HFFc6 (cell line): ENCODE measurements at regions not wholly inside any gene's neighbourhood (a gene's known extent, or its start where the extent isn't known, plus 50 kb on each side); places are given as distances from the start of the nearest gene placed in this dataset.

Source experiments
- DNase-seq: peaks from one replicate; pipeline ENCODE4 v3.0.0-alpha.2; 2018
- H3K27ac Mint-ChIP-seq: 2 replicates; pipeline ENCODE4 v1.8.0; 2020; ENCODE audit warnings: mild to moderate bottlenecking, mixed read lengths
- H3K27me3 Mint-ChIP-seq: 2 replicates; pipeline ENCODE4 v1.8.0; 2021; ENCODE audit warnings: mild to moderate bottlenecking, moderate library complexity, mixed read lengths; ENCODE audit not compliant: insufficient read depth
- H3K36me3 Mint-ChIP-seq: 2 replicates; pipeline ENCODE4 v1.8.0; 2021; ENCODE audit warnings: low read depth, mixed read lengths
- H3K4me1 Mint-ChIP-seq: 2 replicates; pipeline ENCODE4 v1.8.0; 2020; ENCODE audit warnings: low read depth, mixed read lengths
- H3K4me3 Mint-ChIP-seq: 2 replicates; pipeline ENCODE4 v1.8.0; 2020; ENCODE audit warnings: mild to moderate bottlenecking, moderate library complexity, mixed read lengths
- H3K9me3 Mint-ChIP-seq: 2 replicates; pipeline ENCODE4 v1.8.0; 2020; ENCODE audit warnings: mild to moderate bottlenecking, mixed read lengths
- TF ChIP-seq, protein P1 (sequence below): fragments of 200-600 bp; sonication (generic); IDR thresholded peaks from 2 replicates; pipeline ENCODE4 v1.5.0; 2021; ENCODE audit warnings: antibody characterized with exemption, mild to moderate bottlenecking

DNA sequence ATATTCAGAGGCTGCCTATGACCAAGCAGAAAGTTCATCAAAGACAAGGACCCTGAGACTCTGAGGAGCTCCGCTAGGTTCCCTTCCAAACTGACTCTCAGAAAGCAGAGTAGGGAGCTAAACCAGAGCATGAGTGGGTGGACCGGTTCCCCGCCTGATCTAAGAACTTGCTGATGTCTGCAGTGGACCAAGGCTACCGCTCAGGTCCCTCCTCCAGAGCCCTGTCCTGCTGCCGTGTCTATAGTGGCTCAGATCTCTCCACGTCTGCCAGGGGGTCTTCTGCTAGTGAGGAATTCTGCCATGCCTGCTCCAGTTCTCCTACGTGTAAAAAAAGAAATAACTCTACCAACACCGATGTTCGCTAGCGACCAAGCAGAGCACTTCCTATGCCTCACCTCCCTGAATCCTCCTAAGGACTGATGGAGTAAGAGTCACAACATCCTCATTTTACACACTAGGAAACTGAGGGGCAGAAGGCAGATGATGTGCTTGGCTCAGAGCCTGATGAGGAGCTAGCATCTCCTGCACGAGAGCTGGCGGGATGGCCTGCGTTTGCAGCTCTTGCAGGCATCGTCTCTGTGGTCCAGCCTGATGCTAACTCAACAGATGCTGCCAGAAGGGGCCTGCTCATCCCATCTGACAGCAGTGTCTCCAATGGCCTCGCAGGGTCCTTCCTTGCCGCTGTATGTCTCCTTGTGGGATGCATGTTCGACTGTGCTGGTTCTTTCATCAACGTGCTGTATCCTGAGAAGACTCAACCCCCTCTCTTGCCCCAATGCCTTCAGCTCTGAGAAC is 265.5 kb downstream of the C16orf95 start:
- H3K27ac Mint-ChIP-seq, result no peak overlapping the region
- no peaks in the 10 kb centered on the region for H3K36me3 Mint-ChIP-seq
- DNase-seq, result no peak
- H3K27me3 Mint-ChIP-seq, result peaks cover 50% of the 10 kb centered on the region
- H3K4me1 Mint-ChIP-seq, result peaks cover 12% of the 10 kb centered on the region
- H3K9me3 Mint-ChIP-seq, result no peaks in the 10 kb centered on the region
- no peak overlapping the region for H3K4me3 Mint-ChIP-seq
- TF ChIP-seq, protein P1, sequence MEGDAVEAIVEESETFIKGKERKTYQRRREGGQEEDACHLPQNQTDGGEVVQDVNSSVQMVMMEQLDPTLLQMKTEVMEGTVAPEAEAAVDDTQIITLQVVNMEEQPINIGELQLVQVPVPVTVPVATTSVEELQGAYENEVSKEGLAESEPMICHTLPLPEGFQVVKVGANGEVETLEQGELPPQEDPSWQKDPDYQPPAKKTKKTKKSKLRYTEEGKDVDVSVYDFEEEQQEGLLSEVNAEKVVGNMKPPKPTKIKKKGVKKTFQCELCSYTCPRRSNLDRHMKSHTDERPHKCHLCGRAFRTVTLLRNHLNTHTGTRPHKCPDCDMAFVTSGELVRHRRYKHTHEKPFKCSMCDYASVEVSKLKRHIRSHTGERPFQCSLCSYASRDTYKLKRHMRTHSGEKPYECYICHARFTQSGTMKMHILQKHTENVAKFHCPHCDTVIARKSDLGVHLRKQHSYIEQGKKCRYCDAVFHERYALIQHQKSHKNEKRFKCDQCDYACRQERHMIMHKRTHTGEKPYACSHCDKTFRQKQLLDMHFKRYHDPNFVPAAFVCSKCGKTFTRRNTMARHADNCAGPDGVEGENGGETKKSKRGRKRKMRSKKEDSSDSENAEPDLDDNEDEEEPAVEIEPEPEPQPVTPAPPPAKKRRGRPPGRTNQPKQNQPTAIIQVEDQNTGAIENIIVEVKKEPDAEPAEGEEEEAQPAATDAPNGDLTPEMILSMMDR, result no peak

DNA sequence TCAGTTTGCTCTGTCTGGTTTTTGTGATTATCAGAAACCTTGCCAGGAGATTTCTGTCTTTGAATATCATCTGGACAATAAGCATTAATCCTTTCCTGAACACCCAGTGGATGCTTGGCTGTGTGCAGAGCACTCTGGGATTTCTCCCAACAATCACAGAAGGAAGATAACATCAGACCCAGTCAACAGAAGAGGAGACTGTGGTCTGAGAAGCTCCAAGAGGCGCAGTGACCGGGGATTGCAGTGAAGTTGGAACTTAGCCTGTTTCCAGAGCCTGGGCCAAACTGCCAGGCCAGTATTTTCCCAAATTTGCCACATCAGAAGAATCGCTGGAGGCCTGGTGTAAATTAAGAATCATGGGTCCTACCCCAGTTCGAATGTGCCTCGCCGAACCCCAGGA is 264.7 kb downstream of the C16orf95 start:
- H3K27ac Mint-ChIP-seq, result no peak overlapping the region

DNA sequence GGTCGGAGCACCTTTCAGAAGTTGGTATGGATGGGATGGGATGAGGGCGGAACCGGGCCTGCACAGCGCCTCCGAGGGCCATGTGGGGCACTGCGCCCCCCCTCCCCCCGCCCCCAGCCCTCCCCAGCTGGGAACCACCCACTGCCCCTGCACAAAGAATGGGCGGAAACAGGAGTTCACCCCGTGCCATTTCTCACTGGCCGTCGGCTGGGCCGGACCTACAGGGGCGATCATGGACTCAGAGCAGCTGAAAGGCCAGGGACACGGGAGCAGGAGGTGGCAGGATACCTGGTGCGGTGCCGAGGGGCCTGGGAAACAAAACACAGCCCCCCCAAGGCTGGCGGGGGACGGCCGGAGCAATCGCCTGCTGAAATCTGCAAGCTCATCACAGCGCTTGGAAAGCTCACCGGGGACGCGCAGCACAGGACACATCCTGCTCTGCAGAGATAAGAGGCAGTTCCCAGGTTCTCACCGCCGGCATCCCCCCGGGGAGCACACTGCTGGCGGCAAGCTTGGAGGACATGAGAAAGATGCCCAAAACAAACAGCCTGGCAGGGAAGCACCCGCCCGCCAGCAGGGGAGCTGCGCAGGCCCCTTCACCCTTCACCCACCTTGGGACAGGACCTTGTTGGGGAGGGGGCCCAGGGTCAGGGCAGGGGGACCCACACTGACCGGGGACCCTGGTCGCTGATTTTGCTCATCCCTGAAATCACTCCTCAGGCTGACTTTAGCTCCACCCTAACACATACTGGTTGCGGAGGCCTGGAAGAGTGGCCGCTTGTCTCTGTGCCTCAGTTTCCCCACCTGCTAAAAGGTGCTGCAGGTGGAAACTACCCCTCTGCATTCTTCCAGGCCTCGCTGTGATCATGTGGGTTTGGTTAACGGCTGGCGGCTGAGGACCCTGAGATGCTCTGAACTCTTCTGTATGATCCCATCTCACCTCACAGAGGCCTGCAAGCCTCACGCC is 263.9 kb downstream of the C16orf95 start:
- Mint-ChIP-seq H3K4me1 (peaks cover 7% of the 10 kb centered on the region), H3K27me3 (peaks cover 40% of the 10 kb centered on the region), H3K4me3 (no peak overlapping the region), H3K27ac (no peak overlapping the region), H3K36me3 (no peaks in the 10 kb centered on the region), H3K9me3 (no peaks in the 10 kb centered on the region)
- TF ChIP-seq, protein P1, result peak; percentile 15; the same call in 1 of the 2 replicates
- DNase-seq, result no peak

More for the DNA sequence above, 264.7 kb downstream of the C16orf95 start:
- TF ChIP-seq, protein P1, result no peak
- no peaks in the 10 kb centered on the region for H3K36me3 Mint-ChIP-seq
- H3K4me1 Mint-ChIP-seq, result peaks cover 7% of the 10 kb centered on the region
- no peak overlapping the region for H3K4me3 Mint-ChIP-seq
- peaks cover 45% of the 10 kb centered on the region for H3K27me3 Mint-ChIP-seq
- H3K9me3 Mint-ChIP-seq, result no peaks in the 10 kb centered on the region
- DNase-seq, result no peak

DNA sequence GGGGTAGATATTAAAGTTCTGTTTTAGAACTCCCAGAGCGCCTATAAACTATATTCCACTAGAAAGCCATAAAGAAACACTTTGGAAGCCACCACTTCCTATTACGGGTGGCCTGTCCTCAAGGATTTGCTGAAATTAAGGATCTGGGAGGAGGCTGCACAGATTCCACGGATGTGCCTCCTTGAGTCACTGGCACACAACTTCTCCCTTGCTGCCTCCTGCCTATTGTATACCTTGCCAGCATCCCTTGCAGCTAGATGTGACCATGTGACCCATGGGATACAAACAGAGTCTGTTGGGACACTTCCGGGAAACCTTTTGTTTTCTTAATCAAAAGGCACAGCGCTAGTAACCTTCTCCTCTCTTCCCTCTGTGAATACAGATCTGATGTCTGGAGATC is 263.0 kb downstream of the C16orf95 start:
- peaks cover 7% of the 10 kb centered on the region for H3K4me1 Mint-ChIP-seq
- H3K4me3 Mint-ChIP-seq, result no peak overlapping the region
- peaks cover 37% of the 10 kb centered on the region for H3K27me3 Mint-ChIP-seq

DNA sequence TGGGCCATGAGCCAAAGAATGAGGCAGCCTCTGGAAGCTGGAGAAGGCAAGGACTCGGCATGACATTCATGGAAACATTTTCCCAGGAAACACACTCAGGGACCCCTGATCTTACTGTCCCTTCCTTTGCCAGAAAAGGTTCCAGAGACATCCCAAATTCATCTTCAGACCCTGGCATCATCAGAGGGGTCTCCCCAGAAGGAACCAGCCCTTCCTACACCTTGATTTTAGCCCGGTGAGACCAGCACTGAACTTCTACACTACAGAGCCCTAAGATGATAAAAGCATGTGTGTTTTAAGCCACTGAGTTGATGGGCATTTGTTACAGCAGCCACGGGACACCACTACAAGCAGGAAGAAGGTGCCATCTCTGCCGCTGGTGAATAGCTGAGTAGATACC is 262.3 kb downstream of the C16orf95 start:
- peaks cover 34% of the 10 kb centered on the region for H3K27me3 Mint-ChIP-seq
- no peaks in the 10 kb centered on the region for H3K9me3 Mint-ChIP-seq
- no peak overlapping the region for H3K4me3 Mint-ChIP-seq
- TF ChIP-seq, protein P1, result no peak
- no peak for DNase-seq
- no peak overlapping the region for H3K27ac Mint-ChIP-seq
- H3K4me1 Mint-ChIP-seq, result peaks cover 9% of the 10 kb centered on the region
- no peaks in the 10 kb centered on the region for H3K36me3 Mint-ChIP-seq

More for the DNA sequence above, 263.0 kb downstream of the C16orf95 start:
- no peak for DNase-seq
- Mint-ChIP-seq H3K27ac (no peak overlapping the region), H3K9me3 (no peaks in the 10 kb centered on the region), H3K36me3 (no peaks in the 10 kb centered on the region)
- TF ChIP-seq, protein P1, result no peak
